Right renal cortex interstitium (tissue), 3 donors: ENCODE measurements at regions not wholly inside any gene's neighbourhood (a gene's known extent, or its start where the extent isn't known, plus 50 kb on each side); places are given as distances from the start of the nearest gene placed in this dataset.

Experiments
- DNase-seq, 3 donors: peaks; one replicate each; pipeline ENCODE4 v3.0.0-alpha.2; 2013; ENCODE audit warnings: low read depth in 3 of 3, low spot score in 2 of 3

DNA sequence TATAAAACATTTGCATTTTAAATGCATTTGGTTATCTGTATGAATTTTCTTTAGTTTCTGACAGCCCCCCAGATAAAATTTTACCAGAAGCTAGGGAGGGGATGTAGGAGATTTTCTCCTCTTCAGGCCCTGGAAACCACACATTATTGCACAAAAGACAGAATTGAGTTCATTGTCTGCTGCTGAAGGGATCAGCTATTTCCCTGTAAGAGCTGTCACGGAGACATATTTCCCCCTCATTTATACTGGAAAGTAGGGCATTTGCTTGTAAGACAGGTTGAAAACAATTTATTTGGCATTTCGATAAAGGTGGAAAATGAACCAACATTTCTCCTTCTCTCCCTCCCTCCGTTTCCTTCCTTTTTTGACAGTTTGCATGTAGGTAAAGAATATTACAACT lies 241.3 kb upstream of the LCORL start:
- no peak for DNase-seq

DNA sequence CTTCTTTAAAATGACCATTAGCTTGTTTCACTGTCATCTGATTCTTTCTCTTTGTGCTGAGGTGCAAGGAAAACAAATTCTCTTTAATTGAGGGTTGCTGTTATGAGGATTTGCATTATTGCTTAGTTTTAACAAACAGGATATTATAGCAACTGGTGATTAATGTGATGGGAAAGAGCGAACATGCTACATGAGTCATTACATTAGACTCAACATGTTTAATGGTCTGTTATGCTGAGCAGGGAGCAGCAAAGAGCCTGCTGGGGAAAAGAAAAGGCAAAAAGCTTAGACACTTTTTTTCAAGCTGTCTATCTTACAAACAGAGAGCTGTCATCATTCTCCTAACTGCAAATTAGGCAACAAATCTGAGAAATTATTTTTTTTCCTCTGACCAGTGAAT lies 230.5 kb upstream of the LCORL start:
- no peak for DNase-seq

DNA sequence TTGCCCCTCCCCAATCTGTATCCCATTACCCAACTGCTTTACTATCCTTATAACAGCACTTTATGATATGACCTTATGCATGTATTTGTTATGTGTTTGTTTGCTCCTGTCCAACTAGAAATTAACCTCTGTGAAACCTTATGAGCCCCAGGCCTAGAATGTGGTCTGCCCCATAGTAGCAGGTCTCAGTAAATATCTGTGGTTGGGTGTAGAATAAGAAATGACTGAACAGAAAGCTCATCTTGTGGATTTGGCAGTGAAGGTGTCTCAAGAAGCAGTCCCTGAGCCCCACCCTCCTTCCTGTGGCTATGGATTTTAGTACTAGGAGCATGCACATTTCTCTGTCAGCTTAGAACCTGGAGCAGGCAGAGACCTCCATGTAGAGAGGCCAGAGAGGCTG lies 229.0 kb upstream of the LCORL start:
- DNase-seq: no peak

DNA sequence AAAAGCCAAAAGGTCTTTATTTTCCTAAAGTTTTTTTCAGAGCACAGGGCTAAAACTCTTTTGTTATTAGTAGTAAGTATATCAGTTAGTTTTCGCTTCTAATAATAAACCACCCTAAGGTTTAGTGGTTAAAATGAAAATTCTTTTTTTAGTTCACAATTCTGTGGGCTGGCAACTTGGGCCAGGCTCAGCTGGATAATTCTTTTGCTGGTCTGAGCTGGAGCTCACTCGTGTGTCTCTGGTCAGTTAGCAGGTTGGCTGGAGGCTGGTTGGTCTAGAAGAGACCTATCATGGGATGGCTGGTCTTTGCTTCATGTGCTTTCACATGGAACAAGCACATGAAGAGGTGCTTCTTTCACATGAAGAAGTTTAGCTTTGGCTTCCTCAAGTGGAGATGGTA lies 227.1 kb upstream of the LCORL start:
- no peak for DNase-seq

DNA sequence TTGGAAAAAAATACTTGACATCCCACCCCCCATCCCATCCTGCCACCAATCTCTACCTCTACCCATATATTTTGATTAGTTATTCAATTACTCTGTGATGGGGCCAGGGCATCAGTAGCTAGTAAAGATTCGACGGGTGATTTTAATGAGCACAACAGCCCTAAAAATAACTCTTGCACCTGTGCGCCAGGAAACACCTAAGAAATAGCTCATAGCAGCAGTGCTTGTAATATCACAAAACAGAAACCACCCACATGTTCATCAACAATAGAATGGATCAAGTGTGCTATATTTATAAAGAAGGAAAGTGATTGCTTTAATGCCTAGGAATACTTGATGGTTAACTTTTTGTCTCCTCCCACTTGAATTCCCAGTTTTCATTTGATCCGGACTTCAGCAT lies 225.6 kb upstream of the LCORL start:
- DNase-seq: no peak

DNA sequence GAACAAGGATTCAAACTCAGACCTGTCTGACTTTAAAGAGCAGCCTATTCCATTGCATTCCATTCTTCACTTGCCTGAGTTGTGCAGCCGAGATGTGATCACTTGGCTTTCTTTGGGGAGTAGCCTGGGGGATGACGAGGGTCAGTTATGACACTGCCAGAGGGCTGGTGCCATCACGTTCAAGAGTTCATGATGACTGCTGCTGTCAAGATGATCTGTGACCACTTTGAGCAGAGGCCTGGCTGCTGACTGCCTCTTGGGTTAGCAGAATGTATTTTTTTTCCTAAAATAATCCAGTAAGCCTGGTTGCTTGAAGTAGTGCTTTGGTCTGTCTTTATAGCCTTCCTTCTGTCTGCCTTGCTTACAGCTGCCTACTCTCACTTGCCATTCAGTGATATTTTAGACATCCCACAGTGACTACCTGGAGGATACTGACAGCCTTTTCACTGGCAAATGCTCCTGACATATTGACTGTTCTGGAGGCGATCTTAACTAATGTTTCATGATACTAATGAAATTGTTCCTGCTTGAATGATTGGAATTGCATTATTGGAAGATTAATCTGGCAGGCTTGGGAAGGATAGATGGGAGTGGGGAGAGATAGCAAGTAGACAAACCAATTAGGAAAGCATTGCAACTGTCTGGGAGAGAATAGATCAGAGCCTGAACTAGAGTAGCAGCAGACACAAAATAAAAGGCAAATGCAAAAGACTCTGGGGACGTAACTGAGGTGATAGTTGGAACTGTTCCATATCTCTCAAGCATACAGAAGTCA lies 221.6 kb upstream of the LCORL start:
- no peak for DNase-seq

DNA sequence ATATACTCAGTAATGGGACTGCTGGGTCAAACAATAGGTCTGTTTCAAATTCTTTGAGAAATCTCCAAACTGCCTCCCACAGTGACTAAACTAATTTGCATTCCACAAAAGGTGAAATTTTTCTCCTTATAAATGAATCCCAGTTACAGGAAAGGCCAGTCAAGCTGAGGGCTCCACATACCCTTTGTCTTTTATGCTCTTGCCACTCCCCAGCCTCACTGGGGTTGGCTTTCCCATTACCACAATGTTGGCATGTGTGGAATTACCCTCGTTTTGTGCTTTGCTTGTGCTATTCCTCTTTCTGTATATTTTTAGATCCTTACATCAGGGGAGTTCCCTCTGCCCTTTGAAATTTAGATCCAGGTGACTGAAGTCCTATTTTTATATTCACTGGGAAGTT lies 220.2 kb upstream of the LCORL start:
- DNase-seq: no peak

DNA sequence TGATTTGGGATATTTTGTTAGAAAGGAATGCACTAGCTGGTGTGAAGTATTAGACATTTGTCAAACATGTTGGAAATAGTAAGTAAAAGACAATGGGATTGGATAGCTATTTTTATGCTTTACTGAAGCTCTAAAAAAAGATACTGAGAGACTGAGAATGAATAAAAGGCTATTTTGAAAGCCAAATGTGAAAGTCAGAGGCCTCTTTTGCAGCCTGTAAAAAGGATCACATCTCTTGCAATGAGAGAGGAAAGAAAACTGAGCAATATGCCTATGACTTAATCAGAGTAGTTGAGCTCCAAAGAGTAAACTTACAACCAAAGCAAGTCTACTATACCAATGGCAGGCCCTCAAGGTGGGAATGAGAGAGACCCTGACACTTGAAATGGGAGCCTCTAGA lies 212.6 kb upstream of the LCORL start:
- no peak for DNase-seq

DNA sequence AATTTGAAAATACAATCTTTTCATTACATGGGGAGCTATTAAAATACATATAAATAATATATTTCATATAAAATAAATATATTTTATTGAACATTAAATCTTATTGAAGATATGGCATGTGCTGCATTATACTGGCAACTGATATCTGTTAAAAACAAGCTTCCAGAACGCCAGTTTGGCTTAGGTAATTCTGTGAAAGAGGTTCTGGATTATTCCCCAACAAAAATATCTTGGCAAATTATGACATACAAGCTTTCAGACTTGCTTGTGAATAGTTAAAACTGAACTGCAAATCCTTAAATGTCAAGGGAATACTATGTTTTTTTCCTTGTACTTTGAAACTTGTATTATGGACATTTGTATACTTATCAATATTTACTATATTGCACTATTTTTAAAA lies 210.2 kb upstream of the LCORL start:
- DNase-seq: no peak

DNA sequence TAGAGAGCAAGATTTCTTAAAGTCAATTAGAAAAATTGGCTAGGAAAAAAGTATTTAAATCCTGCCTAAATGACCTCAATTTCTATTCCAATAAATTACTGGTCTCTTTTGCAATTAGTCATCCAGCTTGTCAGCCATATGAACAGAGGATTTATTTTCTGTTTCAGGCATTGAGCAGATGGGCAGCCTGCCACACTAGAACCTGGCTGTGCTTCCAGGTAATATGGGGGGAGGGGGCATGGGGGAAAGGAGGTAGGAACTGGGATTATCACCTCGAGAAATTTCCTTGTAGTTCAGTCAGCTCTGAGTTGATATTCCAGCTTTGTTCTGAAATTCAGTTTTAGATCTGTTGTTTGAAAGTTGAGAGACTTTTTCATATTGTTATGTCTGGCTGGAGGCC lies 206.3 kb upstream of the LCORL start:
- DNase-seq: no peak

DNA sequence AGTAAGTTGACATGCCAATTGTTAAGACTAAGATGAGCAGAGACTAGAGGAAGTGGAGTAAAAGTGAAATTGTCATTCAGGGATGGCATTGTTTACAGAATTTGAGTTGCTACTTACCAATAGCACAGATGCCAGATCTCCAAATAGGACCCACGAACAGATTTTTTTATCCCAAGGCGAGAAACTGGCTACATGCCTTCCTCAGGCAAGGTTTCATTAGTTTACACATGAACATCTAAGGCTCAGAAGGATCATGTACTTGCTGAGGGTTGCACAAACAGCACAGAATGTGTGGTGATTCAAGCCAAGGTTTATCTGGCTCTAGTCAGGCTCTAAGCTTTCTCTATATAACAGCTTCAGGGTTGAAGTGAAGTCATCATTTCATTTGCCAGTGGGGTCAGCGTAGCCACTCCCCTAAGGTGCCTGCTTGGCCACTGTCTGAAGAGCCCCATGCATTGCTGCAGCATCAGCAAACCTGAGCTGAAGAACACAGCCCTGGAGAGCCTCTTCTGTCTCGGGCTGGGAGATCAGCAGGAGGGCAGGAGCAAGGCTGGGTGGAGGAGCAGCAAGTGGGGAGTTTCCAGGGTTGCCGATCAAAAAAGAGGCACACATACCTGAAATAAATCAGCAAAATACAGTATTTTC lies 193.0 kb upstream of the LCORL start:
- DNase-seq: no peak

DNA sequence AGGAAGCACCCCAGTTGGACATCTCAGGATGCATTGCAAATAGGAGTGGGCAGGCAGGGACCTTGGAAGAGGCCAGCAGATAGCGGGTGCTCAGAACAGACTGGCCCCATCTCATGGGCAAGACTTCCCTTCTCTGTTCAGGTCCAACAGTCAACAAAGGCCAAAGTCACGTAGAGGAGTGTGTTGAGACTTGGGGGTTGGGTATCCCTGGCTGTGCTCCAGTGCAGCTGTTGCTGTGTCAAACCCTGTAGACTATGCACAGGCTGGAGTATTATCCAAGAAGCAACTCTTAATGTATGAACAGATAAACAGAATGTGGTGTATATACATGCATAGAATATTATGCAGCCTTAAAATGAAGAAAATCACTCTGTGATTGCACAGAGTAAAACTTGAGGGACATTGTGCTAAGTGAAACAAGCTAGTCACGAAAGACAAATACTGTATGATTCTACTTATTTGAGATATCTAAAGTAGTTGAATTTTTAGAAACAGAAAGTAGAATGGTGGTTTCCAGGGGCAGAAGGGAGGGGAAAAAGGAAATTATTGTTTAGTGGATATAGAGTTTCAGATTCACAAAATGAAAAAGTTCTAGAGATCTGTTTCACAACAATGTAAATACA lies 192.1 kb upstream of the LCORL start:
- no peak for DNase-seq

DNA sequence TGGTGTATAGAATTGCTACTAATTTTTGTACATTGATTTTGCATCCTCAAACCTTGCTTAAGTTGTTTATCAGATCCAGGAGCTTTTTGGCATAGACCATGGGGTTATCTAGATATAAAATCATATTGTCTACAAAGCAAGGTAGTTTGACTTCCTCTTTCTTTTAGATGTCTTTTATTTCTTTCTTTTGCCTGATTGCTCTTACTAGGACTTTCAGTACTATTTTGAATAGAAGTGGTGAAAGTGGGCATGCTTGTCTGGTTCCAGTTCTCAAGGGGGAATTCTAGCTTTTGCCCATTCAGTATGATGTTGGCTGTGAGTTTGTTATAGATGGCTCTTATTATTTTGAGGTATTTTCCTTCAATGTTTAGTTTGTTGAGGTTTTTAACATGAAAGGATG lies 187.9 kb upstream of the LCORL start:
- no peak for DNase-seq

DNA sequence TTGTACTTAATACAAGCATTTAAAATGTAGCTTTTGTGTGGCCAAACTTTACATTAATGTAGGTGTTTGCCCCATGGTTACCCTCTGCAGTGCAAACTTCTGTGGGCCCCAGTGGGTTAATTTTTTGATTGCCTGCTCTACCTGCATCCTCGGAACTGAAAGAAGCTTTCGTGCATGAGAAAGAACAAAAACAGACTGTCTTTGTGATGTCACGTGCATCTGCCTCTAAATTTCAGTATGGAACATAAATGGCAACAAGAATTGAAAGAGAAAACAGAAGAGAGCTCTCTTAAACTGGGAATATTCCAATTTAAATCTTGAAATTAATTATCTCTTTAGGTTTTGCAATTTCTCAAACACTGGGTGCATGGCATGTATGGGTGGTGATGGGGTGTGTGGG lies 182.4 kb upstream of the LCORL start:
- DNase-seq: no peak

DNA sequence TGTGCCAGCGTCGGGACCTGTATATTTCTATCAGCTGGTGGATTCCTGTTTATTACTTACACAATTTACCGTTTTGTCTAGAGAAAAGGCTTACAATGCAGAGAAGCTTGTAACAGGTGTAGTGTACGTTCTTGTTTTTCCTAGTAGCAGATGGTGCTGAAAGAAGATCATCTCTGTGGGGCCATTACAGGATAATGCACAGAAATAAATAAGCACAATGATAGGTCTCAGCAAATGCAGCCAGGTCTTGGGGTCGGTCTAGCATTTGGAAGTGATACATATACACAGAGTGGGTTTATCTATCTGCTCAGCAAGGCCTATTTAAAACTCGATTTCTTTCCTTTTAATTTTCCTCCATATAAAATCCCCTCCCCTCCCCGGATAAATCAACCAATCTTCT lies 180.9 kb upstream of the LCORL start:
- no peak for DNase-seq

DNA sequence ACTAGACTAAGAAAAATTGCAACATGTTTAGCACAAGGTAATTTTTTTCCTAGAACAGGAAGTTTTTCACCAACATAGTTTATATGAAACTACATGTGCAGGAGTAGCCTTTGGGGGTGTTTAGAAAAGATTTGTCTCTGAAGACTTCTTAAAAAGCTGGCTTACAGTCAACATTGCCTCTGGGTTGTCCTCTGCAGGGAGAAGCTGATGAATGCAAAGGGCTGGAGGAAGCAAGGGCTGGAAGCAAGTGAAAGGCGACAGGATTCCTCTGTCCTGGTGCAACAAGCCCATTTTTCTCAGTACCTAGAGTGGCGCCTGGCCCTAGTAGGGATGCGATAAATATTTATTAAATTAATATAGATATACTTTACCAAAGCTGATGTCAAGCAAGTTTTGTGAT lies 180.3 kb upstream of the LCORL start:
- DNase-seq: no peak

DNA sequence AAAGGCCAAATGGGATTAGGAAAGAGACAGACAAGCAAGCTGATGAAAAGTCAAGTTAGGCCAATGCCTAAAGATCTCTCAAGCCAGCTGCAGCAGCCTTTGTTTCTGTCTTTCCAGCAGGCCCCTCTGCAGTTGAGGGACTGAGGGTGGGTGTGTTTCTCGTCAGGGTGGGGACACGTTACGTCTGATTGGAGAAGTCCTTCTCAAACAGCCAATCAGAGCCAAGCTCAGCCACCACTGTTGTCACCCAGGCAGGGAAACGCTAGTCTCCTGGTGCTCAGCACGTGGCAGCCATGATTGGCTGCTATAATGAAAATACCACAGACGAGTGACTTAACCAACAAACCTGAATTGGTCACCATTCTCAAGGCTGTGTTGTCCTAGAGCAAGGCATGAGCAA lies 177.1 kb upstream of the LCORL start:
- no peak for DNase-seq

DNA sequence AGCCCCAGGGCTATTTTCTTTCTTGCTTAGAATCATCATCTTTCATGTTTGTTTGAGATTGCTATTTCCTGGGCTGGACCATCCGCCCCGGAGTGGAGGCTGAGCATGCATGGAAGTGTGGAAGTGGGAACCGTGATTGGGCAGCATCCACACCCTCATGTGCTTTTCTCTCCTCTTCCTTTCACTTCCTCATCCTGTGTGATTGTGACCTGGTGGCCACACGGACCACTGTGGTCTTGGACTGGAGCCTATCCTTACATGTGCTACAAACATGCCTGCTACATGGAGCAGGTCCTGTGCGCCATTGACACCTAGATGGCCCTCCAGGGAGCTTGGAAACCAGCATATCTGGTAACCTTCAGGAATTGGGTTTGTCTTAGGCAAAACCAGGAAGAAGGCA lies 175.9 kb upstream of the LCORL start:
- no peak for DNase-seq

DNA sequence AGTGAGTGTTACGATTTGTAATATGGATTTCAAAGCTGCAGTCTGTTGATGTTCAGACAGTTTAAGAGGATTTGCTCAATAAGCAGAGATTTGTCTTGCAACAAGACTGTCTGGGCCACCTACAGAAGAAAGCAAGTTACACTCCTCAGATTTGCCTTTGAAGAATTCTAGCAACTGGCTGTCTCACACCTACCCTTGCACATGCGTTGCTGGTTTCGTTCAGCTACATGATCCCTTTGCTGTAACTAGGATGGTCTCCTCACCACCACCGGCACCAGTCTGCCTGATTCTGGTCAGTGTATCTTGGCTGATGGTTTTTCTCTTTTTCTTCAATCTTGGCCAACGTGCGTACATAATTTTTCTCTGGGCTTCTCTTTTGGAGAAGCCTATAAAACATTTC lies 172.7 kb upstream of the LCORL start:
- no peak for DNase-seq

DNA sequence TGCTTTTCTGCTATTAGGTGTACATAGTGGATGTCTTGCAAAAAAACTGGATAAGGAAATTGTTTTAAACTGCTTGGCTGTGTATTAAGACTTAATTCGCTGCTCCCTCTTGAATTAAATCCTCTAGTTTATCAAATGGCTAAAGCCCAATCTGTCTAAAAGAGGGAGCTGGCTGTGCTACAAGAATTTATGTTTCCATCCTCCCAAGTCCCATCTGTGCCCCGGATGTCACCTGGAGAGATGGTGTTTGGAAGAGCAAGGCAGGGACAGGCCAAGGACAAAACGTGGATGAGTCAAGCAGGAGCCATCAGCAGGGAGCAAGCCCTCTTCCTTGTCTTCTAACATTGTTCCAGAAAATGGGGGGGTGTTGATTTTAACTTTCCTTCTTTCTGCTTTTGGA lies 171.3 kb upstream of the LCORL start:
- DNase-seq: no peak

DNA sequence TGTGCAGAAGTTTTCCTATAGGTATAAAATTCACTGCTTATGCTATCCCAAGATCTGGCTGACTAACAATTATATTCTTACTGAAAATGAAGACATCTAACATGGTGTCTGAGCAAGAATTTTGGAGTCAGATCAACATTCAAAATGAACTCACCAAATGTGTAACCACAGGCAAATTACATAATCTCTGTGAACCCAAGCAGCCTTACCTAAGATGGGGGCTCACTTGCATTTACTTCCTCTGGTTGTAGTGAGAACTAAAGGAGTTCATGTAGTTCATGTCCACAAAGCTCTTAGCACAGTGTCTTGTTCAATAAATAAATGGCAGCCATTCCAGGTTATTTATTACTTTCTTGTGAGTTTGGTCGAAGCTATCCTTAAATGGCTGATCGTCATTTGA lies 163.9 kb upstream of the LCORL start:
- DNase-seq: no peak

DNA sequence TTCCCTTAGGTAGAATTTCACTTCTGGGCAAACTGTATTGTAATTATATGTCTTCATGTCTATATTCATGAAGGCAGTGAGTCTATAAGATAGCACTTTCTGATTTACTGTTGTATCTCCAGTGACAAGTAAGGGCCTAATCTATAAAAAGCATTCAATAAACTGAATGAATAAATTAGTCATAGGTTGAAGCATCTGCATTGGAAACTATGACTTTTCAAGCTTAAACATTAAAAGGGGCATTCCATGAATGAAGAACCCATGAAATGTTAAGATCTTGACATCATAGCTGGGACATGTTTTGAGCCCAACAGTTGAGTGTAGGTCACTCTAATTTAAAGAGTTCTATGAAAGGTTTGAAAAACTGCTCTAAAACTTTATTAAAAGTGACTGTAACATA lies 159.3 kb upstream of the LCORL start:
- DNase-seq: no peak
